ENCODE measurements at regions not wholly inside any gene's neighbourhood (a gene's known extent, or its start where the extent isn't known, plus 50 kb on each side); places are given as distances from the start of the nearest gene placed in this dataset.

DNA sequence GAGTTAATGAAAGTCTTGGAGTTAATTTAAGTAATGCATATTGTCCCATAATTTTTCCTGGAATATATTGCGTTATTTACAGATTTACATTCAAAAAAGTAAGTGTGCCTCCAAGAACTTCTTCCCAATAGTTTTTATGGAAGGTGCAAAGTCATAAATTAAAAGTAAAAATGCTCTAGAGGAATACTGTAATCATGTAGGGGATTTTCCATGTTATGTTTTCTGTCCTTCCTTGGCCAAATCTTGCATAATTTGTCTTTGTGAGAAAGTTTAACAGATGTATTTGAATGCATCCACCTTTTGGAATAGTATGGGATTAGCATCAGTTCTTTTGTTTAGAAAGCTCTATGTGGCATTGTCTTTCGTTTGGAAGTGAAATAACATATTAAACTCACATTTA is 144.1 kb upstream of the GIMD1 start:
- DNase-seq, result no peak

DNA sequence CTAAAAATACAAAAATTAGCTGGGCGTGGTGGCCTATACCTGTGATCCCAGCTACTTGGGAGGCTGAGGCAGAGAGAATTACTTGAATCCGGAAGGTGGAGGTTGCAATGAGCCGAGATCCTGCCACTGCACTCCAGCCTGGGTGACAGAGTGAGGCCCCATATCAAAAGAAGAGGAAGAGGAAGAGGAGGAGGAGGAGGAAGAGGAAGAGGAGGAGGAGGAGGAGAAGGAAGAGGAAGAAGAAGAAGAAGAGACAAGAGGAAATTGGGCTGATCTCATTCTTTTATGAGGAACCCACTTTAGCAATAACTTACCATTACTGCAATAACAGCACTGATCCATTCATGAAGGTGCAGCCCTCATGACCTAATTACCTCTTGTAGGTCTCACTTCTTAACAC is 138.9 kb upstream of the GIMD1 start:
- DNase-seq, result peak; percentile 26

DNA sequence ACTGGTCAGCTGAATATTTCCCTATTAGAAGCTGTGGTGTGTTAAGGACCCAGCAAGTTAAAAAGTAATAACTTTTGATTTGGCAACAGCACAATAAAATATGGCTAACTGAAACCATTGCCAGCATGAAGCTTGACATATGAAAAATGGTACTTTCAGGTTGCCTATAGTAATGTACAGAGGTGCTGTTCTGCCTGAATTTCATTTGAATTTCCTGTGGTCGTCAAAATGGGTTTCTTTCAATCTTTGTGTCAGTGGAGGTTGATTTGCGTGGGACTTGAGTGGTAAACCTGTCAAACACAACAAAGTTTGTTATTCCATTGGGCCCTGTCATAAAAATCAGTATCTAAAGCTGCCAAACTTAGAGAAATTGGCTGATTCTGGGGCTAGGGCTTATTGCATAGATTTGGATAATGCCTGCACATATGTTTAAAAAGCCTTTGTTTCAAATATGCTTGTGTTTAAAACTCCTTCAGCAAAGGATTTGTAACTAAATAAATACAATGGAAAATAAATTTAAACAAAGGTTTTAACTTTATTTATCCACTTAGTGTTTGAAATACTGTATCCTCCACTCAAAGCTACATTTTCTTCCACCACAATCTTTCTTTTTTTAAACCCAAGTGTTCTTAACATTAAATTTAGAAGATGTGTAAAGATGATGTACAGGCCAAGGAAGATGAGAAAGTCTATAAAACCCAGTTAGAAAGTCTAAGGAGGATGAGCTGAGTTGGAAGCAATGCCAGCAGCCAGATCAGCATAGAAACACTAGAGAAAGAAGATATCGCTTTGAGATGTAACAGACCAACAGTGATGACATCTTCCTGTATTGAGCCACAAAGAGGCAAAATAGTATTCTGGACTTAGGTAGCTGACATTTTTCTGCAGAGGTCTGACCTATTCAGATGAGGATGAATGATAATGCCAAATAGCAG is 134.8 kb upstream of the GIMD1 start:
- DNase-seq, result no peak

DNA sequence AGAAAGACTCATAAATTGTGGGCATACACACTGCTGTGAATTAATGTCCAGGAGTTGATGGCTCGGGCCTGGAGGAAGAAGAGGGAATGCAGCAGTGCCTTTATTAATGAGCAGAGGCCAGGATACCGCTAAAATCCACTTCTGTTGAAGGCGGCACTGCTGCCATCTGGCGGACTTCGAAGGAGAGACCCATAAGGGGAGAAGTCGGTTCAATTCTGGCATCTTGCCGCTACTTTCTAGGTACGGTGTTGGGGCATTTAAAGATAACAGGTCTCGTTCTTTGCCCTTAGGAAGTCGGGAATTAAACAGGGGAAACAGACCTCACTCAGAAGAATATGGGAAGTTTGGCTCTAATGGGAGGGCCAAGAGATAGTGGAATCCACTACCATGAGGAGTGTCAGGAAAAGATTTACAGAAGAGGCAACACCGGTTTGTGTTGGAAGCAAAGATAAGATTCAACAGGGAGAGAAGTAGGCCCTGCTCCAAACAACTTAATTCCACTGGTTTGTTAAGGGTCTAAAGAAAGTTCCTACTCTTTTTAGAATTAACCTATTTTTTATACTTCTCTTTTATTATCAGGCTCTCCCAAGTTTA is 133.6 kb upstream of the GIMD1 start:
- peak; percentile 34 for DNase-seq

- no peak for DNase-seq
Measured at GRCh38 chr4:106497271-106497670, 128.7 kb upstream of the GIMD1 start.

GRCh38 chr4:106496061-106496460 is 127.5 kb upstream of the GIMD1 start:
- DNase-seq, result no peak

DNA sequence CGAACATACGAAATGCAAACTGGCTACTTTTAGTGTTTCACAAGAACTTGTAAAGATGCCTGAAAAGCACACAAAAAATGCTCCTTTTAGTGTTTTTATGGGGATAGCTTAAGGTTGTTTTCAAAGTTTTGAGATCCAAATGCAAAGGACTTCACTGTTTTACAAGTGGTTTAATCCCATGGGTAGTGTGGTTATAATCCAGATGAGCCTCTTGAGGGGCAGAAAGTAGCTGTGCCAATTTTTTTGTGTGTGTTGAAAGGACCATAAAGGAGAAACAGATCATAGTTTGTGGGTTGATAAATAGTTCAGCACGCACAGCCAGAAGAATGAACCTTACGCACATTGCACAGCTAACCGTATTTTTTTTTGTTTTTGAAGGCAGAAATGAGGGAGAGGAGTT is 126.9 kb upstream of the GIMD1 start:
- peak; percentile 14 for DNase-seq

- no peak for DNase-seq
Measured at GRCh38 chr4:106494066-106494465, 125.5 kb upstream of the GIMD1 start.

GRCh38 chr4:106493086-106493485 is 124.5 kb upstream of the GIMD1 start:
- DNase-seq, result no peak

- DNase-seq, result no peak
Measured at GRCh38 chr4:106486533-106486932, 118.0 kb upstream of the GIMD1 start.

- no peak for DNase-seq
Measured at GRCh38 chr4:106481801-106482200, 113.2 kb upstream of the GIMD1 start.

DNA sequence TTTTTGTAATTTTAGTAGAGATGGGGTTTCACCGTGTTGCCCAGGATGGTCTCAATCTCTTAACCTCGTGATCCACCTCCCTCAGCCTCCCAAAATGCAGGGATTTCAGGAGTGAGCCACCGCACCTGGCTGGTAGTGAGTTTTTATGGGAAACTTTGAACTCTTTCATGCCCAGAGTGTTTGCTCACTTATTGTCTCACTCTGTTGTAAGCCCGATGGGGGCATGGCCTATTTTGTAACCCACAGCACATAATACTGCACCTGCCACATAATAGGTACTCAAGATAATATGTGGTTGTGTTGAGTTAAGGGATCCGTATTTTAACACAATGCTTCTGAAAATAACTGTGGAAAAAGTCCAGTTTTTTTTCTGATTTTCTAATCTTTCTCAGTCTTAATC is 109.6 kb upstream of the GIMD1 start:
- no peak for DNase-seq

DNA sequence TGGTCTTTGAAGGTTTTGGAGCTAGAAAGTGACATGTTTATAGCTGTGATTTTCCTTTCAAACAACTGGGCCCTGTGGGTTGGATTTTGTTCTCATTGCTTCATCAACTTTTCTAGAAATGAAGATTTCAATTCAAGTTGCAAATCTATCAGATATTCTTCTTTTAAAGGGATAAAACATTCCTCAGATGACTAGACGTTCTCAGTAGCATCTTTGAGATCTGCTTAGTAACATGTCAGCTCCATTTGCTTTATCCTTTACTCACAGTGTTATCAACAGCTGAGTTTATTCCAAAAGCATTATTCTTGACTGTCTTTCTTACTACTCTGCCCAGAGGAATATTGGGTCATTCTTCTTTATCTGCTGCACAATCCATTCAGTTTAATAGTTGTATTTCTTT is 108.2 kb upstream of the GIMD1 start:
- DNase-seq, result no peak

DNA sequence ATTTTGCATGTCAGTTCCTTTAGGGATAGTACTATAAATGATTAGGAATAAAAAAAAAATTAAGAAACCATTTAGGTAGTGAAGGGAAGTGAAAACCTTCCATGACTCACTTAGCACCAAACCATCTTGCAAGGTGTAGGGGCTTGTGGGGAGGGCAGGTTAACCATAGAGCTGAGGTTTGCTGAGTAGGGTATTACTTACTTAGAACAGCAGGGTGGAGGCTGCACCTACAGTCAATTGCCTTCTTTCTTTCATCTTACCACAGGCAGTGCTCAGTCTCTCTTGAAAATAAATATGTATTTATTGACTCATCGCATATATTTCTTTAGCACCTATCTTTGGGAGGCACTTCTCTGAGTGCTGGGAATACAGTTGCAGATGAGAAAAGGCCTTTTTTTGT is 104.9 kb upstream of the GIMD1 start:
- DNase-seq, result no peak

DNA sequence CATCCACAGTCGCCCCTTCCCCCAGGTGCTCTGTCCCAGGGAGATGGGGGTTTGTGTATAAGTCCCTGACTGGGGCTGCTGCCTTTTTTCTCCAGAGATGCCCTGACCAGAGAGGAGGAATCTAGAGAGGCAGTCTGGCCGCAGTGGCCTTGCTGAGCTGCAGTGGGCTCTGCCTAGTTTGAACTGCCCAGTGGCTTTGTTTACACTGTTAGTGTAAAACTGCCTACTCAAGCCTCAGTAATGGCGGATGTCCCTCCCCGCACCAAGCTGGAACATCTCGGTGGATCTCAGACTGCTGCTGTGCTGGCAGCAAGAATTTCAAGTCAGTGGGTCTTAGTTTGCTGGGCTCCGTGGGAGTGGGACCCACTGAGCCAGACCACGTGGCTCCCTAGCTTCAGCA is 102.6 kb upstream of the GIMD1 start:
- DNase-seq, result no peak

- DNase-seq, result no peak
Measured at GRCh38 chr4:106463622-106464021, 95.0 kb upstream of the GIMD1 start.

DNA sequence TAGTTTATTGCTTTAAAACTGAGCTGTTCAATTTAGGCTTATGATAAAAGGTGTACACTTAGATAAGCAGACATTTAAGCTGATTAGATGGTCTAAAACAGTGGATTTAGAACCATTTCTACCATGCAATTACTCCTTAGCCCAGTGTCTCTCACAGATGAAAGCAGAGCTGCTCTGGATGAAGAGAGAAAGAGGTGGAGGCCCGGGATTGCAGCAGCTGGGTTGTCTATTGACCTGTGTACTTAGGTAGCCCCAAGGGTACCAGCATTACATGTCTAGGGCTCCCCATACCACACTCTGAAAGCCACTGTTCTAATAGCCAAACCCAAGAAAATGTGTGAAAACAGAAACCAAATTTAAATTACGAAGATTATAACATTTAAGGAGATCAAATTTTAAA is 86.0 kb upstream of the GIMD1 start:
- no peak for DNase-seq

GRCh38 chr4:106454021-106454420 is 85.4 kb upstream of the GIMD1 start:
- no peak for DNase-seq

- DNase-seq, result no peak
Measured at GRCh38 chr4:106451091-106451490, 82.5 kb upstream of the GIMD1 start.

GRCh38 chr4:106450249-106450648 is 81.7 kb upstream of the GIMD1 start:
- DNase-seq, result no peak

- no peak for DNase-seq
Measured at GRCh38 chr4:106444557-106444956, 76.0 kb upstream of the GIMD1 start.

DNA sequence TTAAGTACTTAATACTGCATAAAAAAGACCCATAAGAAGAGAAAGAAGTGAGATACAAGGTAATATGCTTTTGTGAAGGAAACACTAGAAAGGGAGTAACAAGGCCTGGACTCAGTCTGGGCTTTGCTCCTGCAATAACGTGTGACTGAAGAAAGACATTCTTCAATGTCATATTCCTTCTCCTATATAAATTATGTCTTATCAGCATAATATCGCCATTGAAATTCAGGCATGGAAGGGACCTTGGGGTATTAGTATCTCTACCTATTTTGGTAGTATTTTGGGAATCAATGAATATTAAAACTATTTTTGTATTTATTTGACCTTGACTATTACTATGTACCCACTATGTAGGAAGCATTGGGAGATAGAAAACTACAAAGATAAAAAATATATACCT is 62.2 kb upstream of the GIMD1 start:
- DNase-seq, result no peak

DNA sequence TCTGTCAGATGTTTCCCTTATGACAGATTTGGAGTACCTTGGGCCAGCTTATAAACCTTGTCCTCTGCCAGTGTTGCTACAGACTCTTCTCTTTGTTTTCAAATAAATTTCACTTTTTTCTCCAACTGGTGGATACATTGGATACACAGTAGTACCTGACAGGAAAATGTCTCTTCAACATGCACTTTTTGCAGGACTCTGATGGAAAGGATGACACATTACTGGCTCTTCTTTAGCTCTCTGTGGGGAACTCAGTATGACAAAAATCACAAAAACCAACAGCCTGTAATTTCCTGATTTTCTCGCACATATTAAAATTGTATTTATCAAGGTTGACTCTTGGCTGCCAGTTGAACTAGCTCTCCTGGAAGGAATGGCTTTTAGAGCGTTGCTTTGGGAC is 61.3 kb upstream of the GIMD1 start:
- DNase-seq, result no peak

DNA sequence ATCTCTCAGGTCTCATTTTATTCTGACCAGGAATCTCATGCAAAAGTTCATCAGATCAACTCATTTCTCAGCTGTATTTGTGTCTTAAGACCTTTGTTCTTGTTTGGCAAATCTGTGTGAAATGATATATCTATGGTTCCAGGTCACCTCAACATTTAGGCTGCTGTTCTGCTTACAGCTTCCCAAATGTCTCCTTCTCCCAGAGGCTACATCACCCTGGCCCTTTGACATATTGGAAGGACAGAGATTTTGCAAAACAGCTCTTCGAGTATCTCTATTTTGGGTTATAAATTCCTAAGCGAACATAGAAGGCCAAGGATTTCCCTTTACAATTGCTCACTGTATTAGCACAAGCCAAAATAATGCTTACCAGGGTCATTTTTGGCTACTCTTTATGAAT is 57.5 kb upstream of the GIMD1 start:
- DNase-seq, result no peak

DNA sequence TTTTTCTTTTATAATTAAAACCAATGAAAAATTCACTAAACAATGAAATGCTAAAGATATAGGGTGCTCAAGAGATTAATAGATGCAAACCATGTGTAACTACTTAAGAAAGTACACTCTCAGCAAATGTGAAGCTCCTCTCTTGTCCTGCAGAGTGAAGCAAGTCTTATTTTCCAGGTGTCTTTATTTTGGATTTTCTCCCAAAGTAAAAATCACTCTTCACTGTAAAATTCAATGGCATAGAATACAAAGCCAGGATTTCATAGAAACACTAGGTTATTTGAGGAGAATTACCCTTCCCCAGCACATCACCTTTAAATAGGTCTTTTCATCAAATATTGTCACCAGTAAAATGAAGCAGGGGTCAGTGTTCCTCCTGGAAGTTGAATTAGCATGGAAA is 57.0 kb upstream of the GIMD1 start:
- no peak for DNase-seq
